Body of pancreas (tissue), 4 donors: ENCODE measurements at regions not wholly inside any gene's neighbourhood (a gene's known extent, or its start where the extent isn't known, plus 50 kb on each side); places are given as distances from the start of the nearest gene placed in this dataset.

Experiments
- ATAC-seq: fragments of 150-250 bp; one replicate; pipeline ENCODE4 v1.9.1; 2016
- DNase-seq, 4 donors: peaks; one replicate each; pipeline ENCODE4 v3.0.0-alpha.2; 2019
- H3K27ac ChIP-seq, 4 donors: fragments of 200-600 bp; sonication (generic); 1 replicate in 3 of 4; 2 replicates in 1 of 4; pipeline versions ENCODE4 v1.5.1 to v1.6.1; 2016 to 2019; ENCODE audit warnings: mild to moderate bottlenecking in 1 of 4, mixed read lengths in 1 of 4, moderate library complexity in 1 of 4
- H3K27me3 ChIP-seq, 2 donors: fragments of 200-600 bp; sonication (generic); one replicate each; pipeline ENCODE4 v1.6.0; 2016; ENCODE audit warnings: mild to moderate bottlenecking in 1 of 2
- H3K36me3 ChIP-seq, 2 donors: fragments of 200-600 bp; sonication (generic); replicated peaks in 1 of 2; 2 replicates each; pipeline ENCODE4 v1.5.1; 2016; ENCODE audit warnings: low read depth in 2 of 2; ENCODE audit not compliant: insufficient read depth in 1 of 2
- H3K4me1 ChIP-seq: fragments of 200-600 bp; sonication (generic); one replicate; pipeline ENCODE4 v1.6.0; 2016
- H3K4me3 ChIP-seq, 2 donors: fragments of 200-600 bp; sonication (generic); 1 replicate in 1 of 2; 2 replicates in 1 of 2; pipeline ENCODE4 v1.5.1; 2016 to 2019
- H3K9me3 ChIP-seq, 3 donors: fragments of 200-600 bp; sonication (generic); 1 replicate in 2 of 3; 2 replicates in 1 of 3; pipeline ENCODE4 v1.5.1; 2016
- POLR2A ChIP-seq, 3 donors: fragments of 450-650 bp; IDR thresholded peaks; one replicate each; pipeline ENCODE4 v1.6.1; 2016; ENCODE audit warnings: antibody characterized with exemption in 3 of 3, mild to moderate bottlenecking in 2 of 3
- WGBS, 2 donors: methylation state at CpG; one replicate each; pipeline ENCODE4 v1.1.5; 2017; 5-methylcytosine and 5-hydroxymethylcytosine counted together
- intact Hi-C: fragments of 100-400 bp; cut with DNase I; formaldehyde crosslinking; loops from one replicate; pipeline ENCODE4 v1.15.1; 2023
- TF ChIP-seq, protein P1 (sequence below), 7 experiments: fragments of 450-650 bp in 4 of 7; fragments of 200-600 bp in 3 of 7; sonication (generic) in 3 of 7; IDR thresholded peaks; one replicate each; pipeline ENCODE4 v1.5.1; 2016 to 2019; ENCODE audit warnings: antibody characterized with exemption in 7 of 7

DNA sequence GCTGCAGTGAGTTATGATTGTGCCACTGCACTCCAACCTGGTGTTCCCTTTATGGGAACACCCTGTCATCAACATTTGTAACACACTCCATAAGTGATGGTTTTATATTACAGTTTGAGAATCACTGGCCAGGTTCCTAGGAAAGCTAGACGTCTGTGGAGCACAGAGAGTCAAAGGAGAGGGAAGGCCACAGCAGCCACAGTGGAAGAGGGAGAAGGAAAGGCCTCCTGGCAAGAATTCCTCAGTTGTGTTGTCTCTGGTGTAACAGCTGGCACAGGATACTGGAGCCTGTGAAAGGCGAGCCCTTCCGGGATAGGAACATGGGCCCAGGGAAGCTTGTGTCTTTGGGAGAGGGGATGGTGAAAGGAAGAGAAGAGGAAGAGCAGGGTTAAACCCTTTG is 360.5 kb upstream of the PIK3C3 start:
- Histone ChIP-seq H3K9me3 (no peaks in the 10 kb centered on the region), H3K4me3 (no peak overlapping the region), H3K4me1 (no peaks in the 10 kb centered on the region), H3K27ac (no peak overlapping the region), H3K27me3 (no peaks in the 10 kb centered on the region), H3K36me3 (no peaks in the 10 kb centered on the region)
- WGBS, 2 donors, result 60 to 64% methylated on average over 3 of the region's 3 CpGs
- intact Hi-C loops, result no loop called here
- no peak for DNase-seq
- no peak for TF ChIP-seq POLR2A (IDR thresholded peaks at IDR 0.05)
- TF ChIP-seq, protein P1, sequence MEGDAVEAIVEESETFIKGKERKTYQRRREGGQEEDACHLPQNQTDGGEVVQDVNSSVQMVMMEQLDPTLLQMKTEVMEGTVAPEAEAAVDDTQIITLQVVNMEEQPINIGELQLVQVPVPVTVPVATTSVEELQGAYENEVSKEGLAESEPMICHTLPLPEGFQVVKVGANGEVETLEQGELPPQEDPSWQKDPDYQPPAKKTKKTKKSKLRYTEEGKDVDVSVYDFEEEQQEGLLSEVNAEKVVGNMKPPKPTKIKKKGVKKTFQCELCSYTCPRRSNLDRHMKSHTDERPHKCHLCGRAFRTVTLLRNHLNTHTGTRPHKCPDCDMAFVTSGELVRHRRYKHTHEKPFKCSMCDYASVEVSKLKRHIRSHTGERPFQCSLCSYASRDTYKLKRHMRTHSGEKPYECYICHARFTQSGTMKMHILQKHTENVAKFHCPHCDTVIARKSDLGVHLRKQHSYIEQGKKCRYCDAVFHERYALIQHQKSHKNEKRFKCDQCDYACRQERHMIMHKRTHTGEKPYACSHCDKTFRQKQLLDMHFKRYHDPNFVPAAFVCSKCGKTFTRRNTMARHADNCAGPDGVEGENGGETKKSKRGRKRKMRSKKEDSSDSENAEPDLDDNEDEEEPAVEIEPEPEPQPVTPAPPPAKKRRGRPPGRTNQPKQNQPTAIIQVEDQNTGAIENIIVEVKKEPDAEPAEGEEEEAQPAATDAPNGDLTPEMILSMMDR (IDR thresholded peaks at IDR 0.05), result no peak
- ATAC-seq, result no peak

DNA sequence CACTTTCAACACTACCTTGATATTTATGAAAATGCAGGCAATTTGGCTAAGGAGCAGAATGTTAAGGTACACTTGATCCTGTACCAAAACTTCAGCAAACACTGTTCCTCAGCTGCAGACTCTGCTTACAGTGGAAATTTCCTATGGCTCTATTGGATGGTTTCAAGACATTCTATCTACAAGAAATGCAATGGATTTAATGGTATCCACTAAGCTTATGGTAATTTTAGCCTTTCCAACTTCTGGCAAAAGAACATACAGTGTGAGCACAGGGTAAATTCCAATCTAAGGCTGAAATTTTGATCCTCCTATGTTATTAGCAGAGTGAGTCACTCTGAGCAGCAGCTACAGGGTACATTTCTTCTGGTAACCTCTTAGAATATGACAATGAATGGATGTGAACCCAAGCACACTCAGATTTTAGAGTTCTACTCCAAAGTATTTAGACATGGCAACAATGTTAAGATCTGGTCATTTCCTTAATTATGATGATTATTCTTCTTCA is 361.8 kb upstream of the PIK3C3 start:
- Histone ChIP-seq H3K27ac (no peak overlapping the region), H3K4me1 (no peaks in the 10 kb centered on the region), H3K4me3 (no peak overlapping the region), H3K27me3 (no peaks in the 10 kb centered on the region), H3K9me3 (no peaks in the 10 kb centered on the region), H3K36me3 (no peaks in the 10 kb centered on the region)
- TF ChIP-seq, protein P1 (IDR thresholded peaks at IDR 0.05), result no peak
- TF ChIP-seq POLR2A (IDR thresholded peaks at IDR 0.05), result no peak
- DNase-seq (no peak), ATAC-seq (no peak)
- intact Hi-C loops, result no loop called here

DNA sequence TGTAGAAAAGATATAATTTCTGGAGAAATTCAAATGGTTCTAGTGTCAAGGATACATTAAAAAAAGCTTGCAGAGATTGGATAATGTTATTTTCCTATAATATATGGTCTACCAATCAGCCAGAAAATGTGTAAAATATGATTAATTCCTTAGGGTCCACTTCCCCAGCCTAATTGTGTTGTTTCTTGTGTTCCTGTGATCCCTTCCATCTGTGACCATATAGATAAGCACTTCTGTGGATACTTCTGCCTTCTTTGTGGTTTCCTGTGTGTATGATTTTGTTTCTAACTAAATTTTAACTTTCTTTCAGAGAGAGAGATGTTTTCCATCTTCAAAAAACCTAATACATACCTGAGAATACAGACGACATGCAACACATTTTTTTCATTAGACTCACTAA is 367.1 kb upstream of the PIK3C3 start:
- WGBS, 2 donors, result 14 to 39% methylated on average over 1 of the region's 1 CpG
- ATAC-seq, result no peak

DNA sequence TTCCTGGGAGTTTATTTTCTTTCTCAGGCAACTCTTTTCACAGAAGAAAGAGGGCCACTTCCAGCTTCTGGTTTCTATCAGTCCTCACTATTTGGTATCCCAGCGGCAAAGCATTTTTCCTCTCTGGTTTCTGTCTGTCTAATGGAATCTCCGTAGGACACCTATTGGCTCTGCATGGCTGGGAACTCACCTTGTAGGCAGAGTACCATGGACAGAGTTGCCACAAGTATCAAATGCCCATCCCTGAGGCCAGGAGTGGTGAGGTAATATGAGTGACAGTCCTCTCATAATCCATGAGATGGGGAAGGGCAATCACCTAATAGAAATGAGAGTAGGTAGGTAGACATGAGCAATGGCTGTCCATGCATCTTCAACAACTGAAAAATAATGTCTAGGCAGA is 369.5 kb upstream of the PIK3C3 start:
- DNase-seq, result no peak
- Histone ChIP-seq H3K9me3 (no peaks in the 10 kb centered on the region), H3K4me3 (no peak overlapping the region), H3K27ac (no peak overlapping the region), H3K4me1 (no peaks in the 10 kb centered on the region), H3K36me3 (no peaks in the 10 kb centered on the region), H3K27me3 (no peaks in the 10 kb centered on the region)
- WGBS, 2 donors, result 74 to 77% methylated on average over 2 of the region's 2 CpGs
- no peak for ATAC-seq
- intact Hi-C loops, result no loop called here
- TF ChIP-seq POLR2A (IDR thresholded peaks at IDR 0.05), result no peak
- TF ChIP-seq, protein P1 (IDR thresholded peaks at IDR 0.05), result no peak

More for the DNA sequence above, 367.1 kb upstream of the PIK3C3 start:
- Histone ChIP-seq H3K9me3 (no peaks in the 10 kb centered on the region), H3K4me3 (no peak overlapping the region), H3K27ac (no peak overlapping the region), H3K4me1 (no peaks in the 10 kb centered on the region), H3K27me3 (no peaks in the 10 kb centered on the region), H3K36me3 (no peaks in the 10 kb centered on the region)
- no peak for DNase-seq
- TF ChIP-seq, protein P1 (IDR thresholded peaks at IDR 0.05), result no peak
- TF ChIP-seq POLR2A (IDR thresholded peaks at IDR 0.05), result no peak
- intact Hi-C loops, result no loop called here

DNA sequence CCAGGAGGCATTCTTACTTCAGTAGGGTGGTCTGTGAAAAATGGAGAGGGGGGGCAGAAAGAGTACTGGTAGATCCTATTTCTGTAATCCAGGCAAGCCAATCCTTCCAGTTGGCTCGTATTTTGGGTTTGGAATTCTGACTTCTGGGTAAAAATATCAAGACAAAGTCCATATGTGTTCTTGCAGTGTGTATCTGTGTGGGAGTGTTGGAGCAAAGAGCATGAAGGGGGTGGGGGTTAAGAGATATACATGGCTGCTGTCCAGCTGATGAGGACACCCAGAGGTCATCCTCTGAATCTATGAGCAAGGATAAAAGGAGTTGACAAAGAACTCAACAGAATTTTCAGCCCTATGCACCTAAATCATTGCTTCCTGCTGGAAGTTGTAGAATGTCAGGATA is 375.8 kb upstream of the PIK3C3 start:
- Histone ChIP-seq H3K27me3 (no peaks in the 10 kb centered on the region), H3K27ac (no peak overlapping the region), H3K4me3 (no peak overlapping the region), H3K9me3 (no peaks in the 10 kb centered on the region), H3K36me3 (no peaks in the 10 kb centered on the region), H3K4me1 (no peaks in the 10 kb centered on the region)
- WGBS, 2 donors, result 22 to 31% methylated on average over 1 of the region's 1 CpG
- no peak for DNase-seq
- intact Hi-C loops, result no loop called here
- no peak for TF ChIP-seq POLR2A (IDR thresholded peaks at IDR 0.05)
- TF ChIP-seq, protein P1 (IDR thresholded peaks at IDR 0.05), result no peak
- no peak for ATAC-seq
